ENCODE measurements at regions not wholly inside any gene's neighbourhood (a gene's known extent, or its start where the extent isn't known, plus 50 kb on each side); places are given as distances from the start of the nearest gene placed in this dataset.
"Not testable (repeated sequence)": the region's sequence is repeated elsewhere in the genome, so short reads cannot be mapped to it uniquely, and the experiment has no call there.

- 63 to 68% methylated on average over 3 of the region's 3 CpGs for WGBS, 2 donors
Observed at GRCh38 chr2:66103581-66103980, 331.3 kb upstream of the MEIS1 start.

GRCh38 chr2:66101206-66101605 is 333.7 kb upstream of the MEIS1 start:
- ATAC-seq, result no peak
- intact Hi-C loops (cut with DNase I), result no loop called here
- H3K4me1 ChIP-seq, result no peaks in the 10 kb centered on the region

More at GRCh38 chr2:66103581-66103980, 331.3 kb upstream of the MEIS1 start:
- no peaks in the 10 kb centered on the region for H3K9me3 ChIP-seq
- no peaks in the 10 kb centered on the region for H3K36me3 ChIP-seq (replicated peaks in 1 of 2; ENCODE audit: insufficient read depth in 1 of 2, low read depth in 2 of 2)
- TF ChIP-seq CTCF (IDR thresholded peaks at IDR 0.05) (no peak), POLR2A (IDR thresholded peaks at IDR 0.05) (no peak)
- ATAC-seq (no peak), DNase-seq (no peak)
- no peaks in the 10 kb centered on the region for H3K27me3 ChIP-seq
- intact Hi-C loops (cut with DNase I), result no loop called here
- no peaks in the 10 kb centered on the region for H3K4me1 ChIP-seq
- H3K4me3 ChIP-seq, result no peak overlapping the region
- H3K27ac ChIP-seq, result no peak overlapping the region

GRCh38 chr2:66095820-66096345 is 339.0 kb upstream of the MEIS1 start:
- no peak overlapping the region for H3K4me3 ChIP-seq
- no peaks in the 10 kb centered on the region for H3K9me3 ChIP-seq
- no peaks in the 10 kb centered on the region for H3K27me3 ChIP-seq
- no peaks in the 10 kb centered on the region for H3K4me1 ChIP-seq
- WGBS, 2 donors, result 71 to 81% methylated on average over 6 of the region's 6 CpGs
- ATAC-seq (no peak), DNase-seq (no peak)
- H3K36me3 ChIP-seq (replicated peaks in 1 of 2; ENCODE audit: insufficient read depth in 1 of 2, low read depth in 2 of 2), result no peaks in the 10 kb centered on the region
- H3K27ac ChIP-seq, result no peak overlapping the region
- TF ChIP-seq CTCF (IDR thresholded peaks at IDR 0.05), result no peak
- no peak for TF ChIP-seq POLR2A (IDR thresholded peaks at IDR 0.05)
- intact Hi-C loops (cut with DNase I), result no loop called here

More at GRCh38 chr2:66101206-66101605, 333.7 kb upstream of the MEIS1 start:
- no peak overlapping the region for H3K27ac ChIP-seq
- H3K27me3 ChIP-seq, result no peaks in the 10 kb centered on the region
- no peak overlapping the region for H3K4me3 ChIP-seq
- 75 to 77% methylated on average over 1 of the region's 1 CpG for WGBS, 2 donors
- no peaks in the 10 kb centered on the region for H3K9me3 ChIP-seq
- no peak for DNase-seq
- H3K36me3 ChIP-seq (replicated peaks in 1 of 2; ENCODE audit: insufficient read depth in 1 of 2, low read depth in 2 of 2), result no peaks in the 10 kb centered on the region
- TF ChIP-seq POLR2A (IDR thresholded peaks at IDR 0.05), result no peak
- no peak for TF ChIP-seq CTCF (IDR thresholded peaks at IDR 0.05)

- H3K4me1 ChIP-seq; intact Hi-C loops (cut with DNase I); H3K27ac ChIP-seq; DNase-seq; H3K9me3 ChIP-seq; ATAC-seq; H3K4me3 ChIP-seq; H3K36me3 ChIP-seq (replicated peaks in 1 of 2; ENCODE audit: insufficient read depth in 1 of 2, low read depth in 2 of 2); H3K27me3 ChIP-seq: not testable (repeated sequence)
- 72 to 96% methylated on average over 2 of the region's 2 CpGs for WGBS, 2 donors
Observed at GRCh38 chr2:66094689-66095088, 340.2 kb upstream of the MEIS1 start.

DNA sequence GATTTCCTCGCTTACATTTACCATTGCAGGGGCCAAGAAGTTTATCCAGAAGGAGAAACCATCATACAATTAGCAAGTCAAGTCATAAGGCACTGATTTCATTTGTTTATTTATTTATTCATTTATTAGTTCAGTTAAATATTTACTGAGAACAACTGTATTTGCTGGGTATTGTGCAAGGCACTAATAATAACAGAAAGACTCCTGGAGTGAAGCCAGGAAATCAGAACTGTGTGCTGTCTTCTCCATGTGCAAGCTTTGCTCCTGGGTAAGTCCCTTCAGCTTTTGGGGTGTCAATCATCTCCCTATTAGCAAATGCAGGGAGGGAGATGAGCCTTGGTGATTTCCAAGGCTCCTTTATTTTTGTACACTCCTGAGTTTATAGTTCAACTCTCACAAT is 341.6 kb upstream of the MEIS1 start:
- intact Hi-C loops (cut with DNase I), result no loop called here
- Histone ChIP-seq H3K4me3 (no peak overlapping the region), H3K9me3 (no peaks in the 10 kb centered on the region), H3K36me3 (replicated peaks in 1 of 2; ENCODE audit: insufficient read depth in 1 of 2, low read depth in 2 of 2) (no peaks in the 10 kb centered on the region), H3K4me1 (no peaks in the 10 kb centered on the region), H3K27ac (no peak overlapping the region), H3K27me3 (no peaks in the 10 kb centered on the region)
- ATAC-seq, result no peak
- WGBS, 2 donors, result 72 to 90% methylated on average over 1 of the region's 1 CpG
- no peak for TF ChIP-seq POLR2A (IDR thresholded peaks at IDR 0.05)
- TF ChIP-seq CTCF (IDR thresholded peaks at IDR 0.05), result no peak
- DNase-seq, result no peak
